ENCODE measurements at regions not wholly inside any gene's neighbourhood (a gene's known extent, or its start where the extent isn't known, plus 50 kb on each side); places are given as distances from the start of the nearest gene placed in this dataset.
A peak's percentile ranks its signal among the peaks of the same experiment; 100 is the strongest.

- H3K9me3 Mint-ChIP-seq: peaks cover 2% of the 10 kb centered on the region in 2 experiments; a peak in 4 of 5 replicates
- Histone ChIP-seq H2BK5ac (ENCODE audit: insufficient read length, low read length) (no peak overlapping the region), H4K5ac (ENCODE audit: insufficient read length, low read depth, low read length) (no peak overlapping the region), H3K27ac (ENCODE audit: insufficient read length, low read depth, low read length) (no peak overlapping the region), H2BK20ac (ENCODE audit: low read depth, low read length, poor library complexity, severe bottlenecking) (no peak overlapping the region), H3K4me1 (ENCODE audit: insufficient read depth, low read length) (no peaks in the 10 kb centered on the region; the same call in 1 of the 2 replicates), H2AFZ (ENCODE audit: low read length) (no peak overlapping the region), H3T11ph (ENCODE audit: low read length) (no peak overlapping the region), H3K23ac (ENCODE audit: insufficient read length, low read depth, low read length) (no peak overlapping the region), H3K79me2 (ENCODE audit: insufficient read depth, low read length) (no peaks in the 10 kb centered on the region), H4K20me1 (ENCODE audit: control insufficient read depth, insufficient read depth, insufficient read length) (no peaks in the 10 kb centered on the region), H3K79me1 (ENCODE audit: insufficient read depth, low read depth, low read length, poor library complexity, severe bottlenecking) (no peaks in the 10 kb centered on the region), H3K18ac (ENCODE audit: insufficient read length, low read depth, low read length) (no peak overlapping the region), H4K8ac (replicated peaks; ENCODE audit: insufficient read length, low read depth, low read length) (no peak overlapping the region), H3K9me3 (ENCODE audit: control insufficient read depth, low read depth, low read length) (no peaks in the 10 kb centered on the region), H4K91ac (ENCODE audit: insufficient read length, low read depth, low read length) (no peak overlapping the region), H3K23me2 (ENCODE audit: insufficient read length, low read depth, low read length, poor library complexity, severe bottlenecking) (no peaks in the 10 kb centered on the region), H2BK120ac (ENCODE audit: low read depth, low read length, poor library complexity, severe bottlenecking) (no peak overlapping the region), H2BK12ac (ENCODE audit: insufficient read length, low read depth, low read length) (no peak overlapping the region), H3K27me3 (ENCODE audit: insufficient read depth, low read length) (no peaks in the 10 kb centered on the region), H2BK15ac (ENCODE audit: low read depth, low read length) (no peak overlapping the region), H3K14ac (ENCODE audit: insufficient read depth, low read length) (no peak overlapping the region), H3K9ac (ENCODE audit: extremely low read depth, insufficient read length, low read length) (no peak overlapping the region), H3K4ac (ENCODE audit: low read depth, low read length) (no peak overlapping the region), H2AK5ac (ENCODE audit: insufficient read length, low read length) (no peak overlapping the region), H3K56ac (ENCODE audit: insufficient read length, low read depth, low read length) (no peak overlapping the region), H3K4me2 (ENCODE audit: insufficient read depth, insufficient read length, low read length) (no peak overlapping the region)
- no peak overlapping the region for H3K4me3 Mint-ChIP-seq
- WGBS (ENCODE audit: extremely low coverage, insufficient read length, low lambda C conversion rate): no CpG with 5 or more reads among the region's 3 CpGs
- peak overlapping the region in 1 of 3 experiments; percentile 68; a peak in 2 of 7 replicates for H3K27ac Mint-ChIP-seq
- H3K27me3 Mint-ChIP-seq (ENCODE audit: low read depth): peaks cover 3% of the 10 kb centered on the region
- H3K36me3 Mint-ChIP-seq (ENCODE audit: insufficient read depth in 1 of 3, low read depth in 3 of 3): peaks cover 0 to 2% (median 0%) of the 10 kb centered on the region in 3 experiments; a peak in 1 of 7 replicates
- peaks cover 10 to 12% of the 10 kb centered on the region in 2 experiments for H3K4me1 Mint-ChIP-seq
- TF ChIP-seq CTCF (conservative IDR thresholded peaks at IDR 0.05): peak; percentile 67
- no peak for DNase-seq
These were observed 98.9 kb downstream of the ACTL7B start for GRCh38 chr9:108756746-108757490.
